ENCODE measurements at regions not wholly inside any gene's neighbourhood (a gene's known extent, or its start where the extent isn't known, plus 50 kb on each side); places are given as distances from the start of the nearest gene placed in this dataset.

GRCh38 chr1:64404202-64404601, 65.7 kb upstream of the CACHD1 start:
- ATAC-seq (ENCODE audit: low read depth) (no peak), DNase-seq (no peak)
- in situ Hi-C loops (cut with MboI; ENCODE audit: low sequenced_read_pairs) (no loop called here), intact Hi-C loops (cut with micrococcal nuclease) (no loop called here), dilution Hi-C loops (cut with HindIII; ENCODE audit: low sequenced_read_pairs, unreplicated experiment) (no loop called here)
- Histone ChIP-seq H3K4ac (ENCODE audit: low read depth, low read length) (no peak overlapping the region), H3K27me3 (ENCODE audit: control insufficient read depth, insufficient read depth, low read length) (no peaks in the 10 kb centered on the region; the same call in none of the 2 replicates), H3K23ac (ENCODE audit: low read depth, low read length) (no peak overlapping the region), H2AK9ac (replicated peaks; ENCODE audit: low read depth, low read length, poor library complexity) (no peak overlapping the region), H3K4me1 (ENCODE audit: control insufficient read depth, insufficient read depth, low read length) (no peaks in the 10 kb centered on the region), H3K56ac (ENCODE audit: extremely low read depth, insufficient read depth, low read length) (no peak overlapping the region), H2BK120ac (ENCODE audit: low read depth, low read length) (no peak overlapping the region), H4K20me1 (ENCODE audit: insufficient read depth, low read length) (no peaks in the 10 kb centered on the region), H3K9ac (ENCODE audit: low read depth, low read length) (no peak overlapping the region), H2BK20ac (ENCODE audit: low read depth, low read length) (no peak overlapping the region), H4K91ac (ENCODE audit: insufficient read depth, low read depth, low read length) (no peak overlapping the region), H4K5ac (ENCODE audit: low read depth, low read length) (no peak overlapping the region), H3K36me3 (ENCODE audit: control insufficient read depth, insufficient read depth, low read length) (no peaks in the 10 kb centered on the region), H3K4me2 (ENCODE audit: low read depth, low read length) (no peak overlapping the region), H3K14ac (replicated peaks; ENCODE audit: low read depth, low read length) (no peak overlapping the region), H3K9me1 (ENCODE audit: insufficient read depth, low read length) (no peaks in the 10 kb centered on the region), H2AFZ (replicated peaks; ENCODE audit: low read length, poor library complexity) (no peak overlapping the region), H3K18ac (ENCODE audit: low read depth, low read length) (no peak overlapping the region), H3K4me3 (ENCODE audit: insufficient read depth, low read depth, low read length) (no peak overlapping the region), H2BK15ac (ENCODE audit: low read depth, low read length) (no peak overlapping the region), H3K79me1 (ENCODE audit: low read depth in 1 of 2, low read length in 2 of 2) (no peaks in the 10 kb centered on the region), H4K8ac (ENCODE audit: low read depth in 2 of 2, low read length in 2 of 2) (no peak overlapping the region), H2AK5ac (ENCODE audit: low read depth, low read length) (no peak overlapping the region), H2BK5ac (ENCODE audit: low read depth, low read length, poor library complexity, severe bottlenecking) (no peak overlapping the region), H3K9me3 (ENCODE audit: control insufficient read depth, insufficient read depth, low read length) (no peaks in the 10 kb centered on the region), H3K27ac (ENCODE audit: insufficient read depth, low read length) (no peak overlapping the region)
- no TSS peak for BruUV-seq (replicated peaks)
- TF ChIP-seq CHD1 (IDR thresholded peaks at IDR 0.05; ENCODE audit: low read depth, low read length): no peak
- TF ChIP-seq BHLHE40 (IDR thresholded peaks at IDR 0.05; ENCODE audit: low read depth, low read length): no peak
- no peak for TF ChIP-seq MXI1 (IDR thresholded peaks at IDR 0.05; ENCODE audit: borderline replicate concordance, low read depth, low read length)
- ChIA-PET CTCF (no interaction called here), POLR2A (ENCODE audit: unreplicated experiment) (no interaction called here)
- 25% methylated on average over 1 of the region's 1 CpG; no CpG with 5 or more reads in 1 of the 2 experiments for WGBS, 2 experiments (ENCODE audit: extremely low coverage in 2 of 2, insufficient read length in 1 of 2)
